M059J (cell line): ENCODE measurements at regions not wholly inside any gene's neighbourhood (a gene's known extent, or its start where the extent isn't known, plus 50 kb on each side); places are given as distances from the start of the nearest gene placed in this dataset.
"Not testable (repeated sequence)": the region's sequence is repeated elsewhere in the genome, so short reads cannot be mapped to it uniquely, and the experiment has no call there.

Experiments used
- DNase-seq: peaks from one replicate; pipeline ENCODE4 v3.0.0-alpha.2; 2012; ENCODE audit warnings: low read depth

GRCh38 chr13:50742353-50742752, 101.1 kb downstream of the DLEU7 start:
- no peak for DNase-seq

- no peak for DNase-seq
Measured at GRCh38 chr13:50742968-50743367, 100.5 kb downstream of the DLEU7 start.

- no peak for DNase-seq
Measured at GRCh38 chr13:50744116-50744660, 99.3 kb downstream of the DLEU7 start.

GRCh38 chr13:50745542-50746115, 97.9 kb downstream of the DLEU7 start:
- peak; percentile 9 for DNase-seq

GRCh38 chr13:50747737-50748350, 95.6 kb downstream of the DLEU7 start:
- no peak for DNase-seq

GRCh38 chr13:50753221-50753620, 90.3 kb downstream of the DLEU7 start:
- DNase-seq, result not testable (repeated sequence)

- peak; percentile 68 for DNase-seq
Measured at GRCh38 chr13:50755862-50756685, 87.4 kb downstream of the DLEU7 start.

GRCh38 chr13:50757008-50757407, 86.5 kb downstream of the DLEU7 start:
- DNase-seq, result peak; percentile 23

GRCh38 chr13:50758796-50759195, 84.7 kb downstream of the DLEU7 start:
- DNase-seq, result peak; percentile 29

- DNase-seq, result no peak
Measured at GRCh38 chr13:50760751-50761150, 82.7 kb downstream of the DLEU7 start.

- DNase-seq, result peak; percentile 8
Measured at GRCh38 chr13:50761406-50761805, 82.1 kb downstream of the DLEU7 start.

GRCh38 chr13:50762969-50763567, 80.4 kb downstream of the DLEU7 start:
- DNase-seq, result no peak

GRCh38 chr13:50766013-50766412, 77.5 kb downstream of the DLEU7 start:
- DNase-seq, result no peak

- DNase-seq, result no peak
Measured at GRCh38 chr13:50766695-50767094, 76.8 kb downstream of the DLEU7 start.

- not testable (repeated sequence) for DNase-seq
Measured at GRCh38 chr13:50772881-50773280, 70.6 kb downstream of the DLEU7 start.
